ENCODE measurements at regions not wholly inside any gene's neighbourhood (a gene's known extent, or its start where the extent isn't known, plus 50 kb on each side); places are given as distances from the start of the nearest gene placed in this dataset.

GRCh38 chr20:40464731-40465208 is 224.3 kb downstream of the MAFB start:
- DNase-seq (ENCODE audit: extremely low read depth, low read depth) = no peak
- TF ChIP-seq, protein P1, sequence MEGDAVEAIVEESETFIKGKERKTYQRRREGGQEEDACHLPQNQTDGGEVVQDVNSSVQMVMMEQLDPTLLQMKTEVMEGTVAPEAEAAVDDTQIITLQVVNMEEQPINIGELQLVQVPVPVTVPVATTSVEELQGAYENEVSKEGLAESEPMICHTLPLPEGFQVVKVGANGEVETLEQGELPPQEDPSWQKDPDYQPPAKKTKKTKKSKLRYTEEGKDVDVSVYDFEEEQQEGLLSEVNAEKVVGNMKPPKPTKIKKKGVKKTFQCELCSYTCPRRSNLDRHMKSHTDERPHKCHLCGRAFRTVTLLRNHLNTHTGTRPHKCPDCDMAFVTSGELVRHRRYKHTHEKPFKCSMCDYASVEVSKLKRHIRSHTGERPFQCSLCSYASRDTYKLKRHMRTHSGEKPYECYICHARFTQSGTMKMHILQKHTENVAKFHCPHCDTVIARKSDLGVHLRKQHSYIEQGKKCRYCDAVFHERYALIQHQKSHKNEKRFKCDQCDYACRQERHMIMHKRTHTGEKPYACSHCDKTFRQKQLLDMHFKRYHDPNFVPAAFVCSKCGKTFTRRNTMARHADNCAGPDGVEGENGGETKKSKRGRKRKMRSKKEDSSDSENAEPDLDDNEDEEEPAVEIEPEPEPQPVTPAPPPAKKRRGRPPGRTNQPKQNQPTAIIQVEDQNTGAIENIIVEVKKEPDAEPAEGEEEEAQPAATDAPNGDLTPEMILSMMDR (IDR thresholded peaks at IDR 0.05; ENCODE audit: low read depth, low read length) = no peak

GRCh38 chr20:40463171-40463570 is 225.9 kb downstream of the MAFB start:
- no peak for DNase-seq (ENCODE audit: extremely low read depth, low read depth)
- TF ChIP-seq, protein P1 (IDR thresholded peaks at IDR 0.05; ENCODE audit: low read depth, low read length) = no peak

DNA sequence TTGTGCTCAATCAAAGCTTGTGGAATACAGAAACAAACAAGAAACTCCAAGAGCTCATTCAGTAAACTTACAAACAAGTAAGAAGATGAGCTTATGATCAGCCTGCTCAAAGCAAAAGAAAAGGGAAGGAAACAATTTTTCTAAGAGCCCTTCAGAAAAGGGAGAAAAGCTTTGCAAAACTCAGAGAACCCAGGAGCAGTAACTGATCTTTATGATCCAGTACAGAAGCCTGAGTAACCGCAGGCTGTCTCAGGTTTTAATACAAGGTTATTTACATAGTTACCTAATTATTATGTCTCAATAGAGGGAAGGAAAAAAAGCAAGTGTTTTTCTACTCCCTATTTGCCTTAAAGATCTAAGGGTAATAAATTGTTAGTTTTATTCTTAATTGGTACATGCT is 226.5 kb downstream of the MAFB start:
- DNase-seq (ENCODE audit: extremely low read depth, low read depth) = no peak
- TF ChIP-seq, protein P1 (IDR thresholded peaks at IDR 0.05; ENCODE audit: low read depth, low read length) = no peak

GRCh38 chr20:40459299-40459698 is 229.7 kb downstream of the MAFB start:
- no peak for DNase-seq (ENCODE audit: extremely low read depth, low read depth)

DNA sequence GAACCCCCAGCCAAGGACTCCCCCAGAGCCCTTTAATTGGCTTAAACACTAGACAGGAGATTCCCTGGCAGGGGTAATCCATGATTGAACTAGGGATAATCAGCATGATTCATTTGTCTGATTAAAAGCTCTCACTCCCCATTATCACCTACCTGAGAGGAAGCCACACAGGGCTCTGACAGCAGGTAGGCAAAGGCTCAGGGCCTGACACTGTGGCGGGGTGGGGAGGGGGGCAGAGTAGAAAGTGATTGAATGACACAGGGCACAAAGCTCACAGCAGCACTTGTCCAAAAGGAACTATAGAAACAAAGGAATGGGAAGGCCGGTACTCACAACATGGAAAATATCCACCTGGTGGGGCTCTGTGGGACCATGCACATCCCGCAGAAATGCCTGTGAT is 231.6 kb downstream of the MAFB start:
- TF ChIP-seq, protein P1 (IDR thresholded peaks at IDR 0.05; ENCODE audit: low read depth, low read length) = no peak
- DNase-seq (ENCODE audit: extremely low read depth, low read depth) = no peak

More at GRCh38 chr20:40459299-40459698, 229.7 kb downstream of the MAFB start:
- TF ChIP-seq, protein P1 (IDR thresholded peaks at IDR 0.05; ENCODE audit: low read depth, low read length) = no peak

DNA sequence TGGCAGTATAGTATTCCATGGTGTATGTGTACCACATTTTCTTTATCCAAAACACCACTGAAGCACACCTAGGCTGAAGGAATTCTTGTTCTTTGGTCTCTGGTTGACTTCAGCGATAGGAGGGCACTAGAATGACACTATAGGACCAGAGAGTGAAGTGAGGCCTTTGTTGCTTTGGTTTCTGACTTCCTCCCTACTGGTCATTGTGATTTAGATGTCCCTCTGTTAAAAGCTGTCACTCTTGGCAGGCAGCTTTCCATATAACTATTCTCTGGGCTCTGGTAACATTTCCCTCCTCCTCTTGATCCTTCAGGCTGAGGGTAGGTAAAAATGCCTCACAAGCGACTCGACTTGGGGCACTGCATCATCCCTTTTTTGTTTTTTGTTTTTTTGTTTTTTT is 236.3 kb downstream of the MAFB start:
- no peak for DNase-seq (ENCODE audit: extremely low read depth, low read depth)
- TF ChIP-seq, protein P1 (IDR thresholded peaks at IDR 0.05; ENCODE audit: low read depth, low read length) = no peak

DNA sequence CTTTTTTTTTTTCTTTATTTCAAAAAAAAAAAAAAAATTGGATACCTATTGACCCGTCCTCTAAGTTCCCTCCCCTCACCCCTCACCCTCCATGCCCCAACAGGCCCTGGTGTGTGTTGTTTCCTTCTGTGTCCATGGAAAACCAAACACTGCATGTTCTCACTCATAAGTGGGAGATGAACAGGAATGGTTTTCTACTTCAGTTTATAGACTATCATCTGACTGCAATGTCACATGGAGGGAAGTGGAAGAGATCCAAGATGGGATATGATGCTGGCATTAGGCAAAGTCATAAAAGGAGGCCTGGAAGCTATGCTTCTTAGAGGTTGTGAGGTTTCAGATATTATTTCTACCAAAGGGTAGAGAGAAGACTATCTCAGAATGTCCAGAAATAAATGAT is 237.5 kb downstream of the MAFB start:
- TF ChIP-seq, protein P1 (IDR thresholded peaks at IDR 0.05; ENCODE audit: low read depth, low read length) = no peak
- no peak for DNase-seq (ENCODE audit: extremely low read depth, low read depth)
